ENCODE measurements at regions not wholly inside any gene's neighbourhood (a gene's known extent, or its start where the extent isn't known, plus 50 kb on each side); places are given as distances from the start of the nearest gene placed in this dataset.
"Not testable (repeated sequence)": the region's sequence is repeated elsewhere in the genome, so short reads cannot be mapped to it uniquely, and the experiment has no call there.

DNA sequence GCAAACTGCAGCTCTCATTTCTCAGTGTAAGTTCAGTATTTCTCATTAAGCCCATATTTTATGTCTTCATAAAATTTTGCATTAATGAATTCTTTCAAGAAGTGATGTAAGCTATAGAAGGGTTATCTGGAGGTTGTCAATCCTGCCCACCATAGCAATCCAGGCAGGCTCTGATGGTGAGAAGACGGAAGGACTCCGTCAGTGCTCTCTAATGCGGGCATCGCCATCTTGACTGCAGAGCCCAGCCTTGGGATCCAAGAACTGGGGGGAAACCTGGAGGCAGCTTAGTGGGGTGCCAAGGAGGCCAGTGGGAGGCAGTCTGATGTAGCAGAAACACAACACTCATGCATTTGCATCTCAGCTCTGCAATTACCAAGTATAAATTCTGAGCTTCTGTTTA lies 707.4 kb upstream of the NRP1 start:
- H3K9me3 ChIP-seq (ENCODE audit: control extremely low read depth in 1 of 5, control insufficient read depth in 4 of 5, insufficient read depth in 2 of 5, low read depth in 1 of 5, low read length in 4 of 5): no peaks in the 10 kb centered on the region
- POLR2A ChIA-PET: no interaction called here
- peaks cover 0 to 3% (median 0%) of the 10 kb centered on the region in 5 experiments for H3K27me3 ChIP-seq (replicated peaks in 2 of 5; ENCODE audit: control insufficient read depth in 4 of 5, insufficient read depth in 5 of 5, low read length in 4 of 5)
- H3K27ac ChIP-seq (ENCODE audit: insufficient read depth in 1 of 2, low read depth in 1 of 2, low read length in 2 of 2, poor library complexity in 1 of 2, severe bottlenecking in 2 of 2): no peak overlapping the region
- DNase-seq: no peak
- CTCF ChIA-PET: interaction anchor here (0.6 kb wide), 2 partner anchors 576 to 937 kb away, joined by 3 read pairs; no protein-coding TSS in a partner anchor
- H3K4me1 ChIP-seq (ENCODE audit: control extremely low read depth in 1 of 4, control insufficient read depth in 4 of 4, insufficient read depth in 4 of 4, low read length in 3 of 4): no peaks in the 10 kb centered on the region
- H3K4me3 ChIP-seq (ENCODE audit: control insufficient read depth in 1 of 7, extremely low read depth in 1 of 7, insufficient read depth in 4 of 7, low read depth in 2 of 7, low read length in 6 of 7): no peak overlapping the region
- 93% methylated on average over 3 of the region's 4 CpGs for WGBS (ENCODE audit: insufficient coverage)
- H3K36me3 ChIP-seq (ENCODE audit: control insufficient read depth in 4 of 4, insufficient read depth in 4 of 4, low read length in 3 of 4): no peaks in the 10 kb centered on the region

DNA sequence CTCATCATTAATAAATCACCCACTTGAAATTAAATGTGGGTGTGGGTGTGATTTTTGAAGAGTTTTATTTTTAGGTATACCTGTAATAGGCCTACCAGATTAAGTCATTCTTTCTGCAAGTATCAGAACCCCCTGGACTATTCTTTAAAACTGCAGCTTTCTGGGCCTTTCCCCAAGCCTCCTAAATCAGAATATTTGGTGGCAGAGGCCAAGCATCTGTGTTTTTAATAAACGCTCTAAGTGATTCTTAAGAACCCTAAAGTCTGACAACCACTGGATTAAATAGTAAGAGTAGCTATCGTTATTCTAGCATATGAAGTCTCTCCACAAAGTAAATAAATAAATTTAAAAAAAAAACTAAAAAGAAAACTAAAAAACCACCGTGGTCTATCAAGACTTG lies 703.0 kb upstream of the NRP1 start:
- DNase-seq: no peak
- no peaks in the 10 kb centered on the region for H3K27me3 ChIP-seq (replicated peaks in 2 of 5; ENCODE audit: control insufficient read depth in 4 of 5, insufficient read depth in 5 of 5, low read length in 4 of 5)
- ChIA-PET POLR2A (no interaction called here), CTCF (no interaction called here)
- no peak overlapping the region for H3K27ac ChIP-seq (ENCODE audit: insufficient read depth in 1 of 2, low read depth in 1 of 2, low read length in 2 of 2, poor library complexity in 1 of 2, severe bottlenecking in 2 of 2)
- H3K4me3 ChIP-seq (ENCODE audit: control insufficient read depth in 1 of 7, extremely low read depth in 1 of 7, insufficient read depth in 4 of 7, low read depth in 2 of 7, low read length in 6 of 7): no peak overlapping the region
- WGBS (ENCODE audit: insufficient coverage): no CpG with 5 or more reads among the region's 3 CpGs
- H3K36me3 ChIP-seq (ENCODE audit: control insufficient read depth in 4 of 4, insufficient read depth in 4 of 4, low read length in 3 of 4): no peaks in the 10 kb centered on the region
- H3K9me3 ChIP-seq (ENCODE audit: control extremely low read depth in 1 of 5, control insufficient read depth in 4 of 5, insufficient read depth in 2 of 5, low read depth in 1 of 5, low read length in 4 of 5): no peaks in the 10 kb centered on the region
- no peaks in the 10 kb centered on the region for H3K4me1 ChIP-seq (ENCODE audit: control extremely low read depth in 1 of 4, control insufficient read depth in 4 of 4, insufficient read depth in 4 of 4, low read length in 3 of 4)

DNA sequence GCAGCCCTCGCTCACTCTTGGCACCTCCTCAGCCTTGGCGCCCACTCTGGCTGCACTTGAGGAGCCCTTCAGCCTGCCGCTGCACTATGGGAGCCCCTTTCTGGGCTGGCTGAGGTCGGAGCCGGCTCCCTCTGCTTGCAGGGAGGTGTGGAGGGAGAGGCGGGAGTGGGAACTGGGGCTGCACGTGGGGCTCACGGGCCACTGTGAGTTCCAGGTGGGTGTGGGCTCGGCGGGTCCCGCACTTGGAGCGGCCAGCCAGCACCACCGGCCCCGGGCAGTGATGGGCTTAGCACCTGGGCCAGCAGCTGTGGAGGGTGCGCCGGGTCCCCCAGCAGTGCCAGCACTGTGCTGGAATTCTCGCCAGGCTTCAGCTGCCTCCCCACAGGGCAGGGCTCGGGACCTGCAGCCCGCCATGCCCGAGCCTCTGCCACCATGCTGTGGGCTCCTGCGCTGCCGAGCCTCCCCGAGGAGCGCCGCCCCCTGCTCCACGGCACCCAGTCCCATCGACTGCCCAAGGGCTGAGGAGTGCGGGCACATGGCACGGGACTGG lies 700.8 kb upstream of the NRP1 start:
- H3K27ac ChIP-seq (ENCODE audit: insufficient read depth in 1 of 2, low read depth in 1 of 2, low read length in 2 of 2, poor library complexity in 1 of 2, severe bottlenecking in 2 of 2); H3K9me3 ChIP-seq (ENCODE audit: control extremely low read depth in 1 of 5, control insufficient read depth in 4 of 5, insufficient read depth in 2 of 5, low read depth in 1 of 5, low read length in 4 of 5); POLR2A ChIA-PET; CTCF ChIA-PET; H3K4me3 ChIP-seq (ENCODE audit: control insufficient read depth in 1 of 7, extremely low read depth in 1 of 7, insufficient read depth in 4 of 7, low read depth in 2 of 7, low read length in 6 of 7); DNase-seq; H3K4me1 ChIP-seq (ENCODE audit: control extremely low read depth in 1 of 4, control insufficient read depth in 4 of 4, insufficient read depth in 4 of 4, low read length in 3 of 4); H3K27me3 ChIP-seq (replicated peaks in 2 of 5; ENCODE audit: control insufficient read depth in 4 of 5, insufficient read depth in 5 of 5, low read length in 4 of 5); H3K36me3 ChIP-seq (ENCODE audit: control insufficient read depth in 4 of 4, insufficient read depth in 4 of 4, low read length in 3 of 4): not testable (repeated sequence)
- 94% methylated on average over 21 of the region's 29 CpGs for WGBS (ENCODE audit: insufficient coverage)

DNA sequence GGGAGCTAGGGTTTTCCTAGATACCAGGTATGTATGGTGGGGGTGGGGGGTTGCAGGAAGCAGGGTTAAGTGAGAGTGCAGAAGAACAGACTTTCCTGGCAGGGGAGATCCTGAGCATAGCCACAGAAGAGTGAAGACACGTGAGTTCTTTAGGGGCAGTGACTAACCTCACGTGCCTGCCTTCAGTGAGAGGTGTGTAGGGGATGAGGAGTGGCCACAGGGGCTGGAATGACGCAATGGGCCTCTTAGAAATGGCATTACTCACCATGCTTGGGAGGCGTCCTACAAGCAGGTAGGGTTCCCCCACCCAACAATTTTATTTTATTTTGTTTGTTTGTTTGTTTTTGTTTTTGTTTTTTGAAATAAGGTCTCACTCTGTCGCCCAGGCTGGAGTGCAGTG lies 698.6 kb upstream of the NRP1 start:
- Histone ChIP-seq H3K9me3 (ENCODE audit: control extremely low read depth in 1 of 5, control insufficient read depth in 4 of 5, insufficient read depth in 2 of 5, low read depth in 1 of 5, low read length in 4 of 5) (no peaks in the 10 kb centered on the region), H3K27me3 (replicated peaks in 2 of 5; ENCODE audit: control insufficient read depth in 4 of 5, insufficient read depth in 5 of 5, low read length in 4 of 5) (no peaks in the 10 kb centered on the region), H3K4me3 (ENCODE audit: control insufficient read depth in 1 of 7, extremely low read depth in 1 of 7, insufficient read depth in 4 of 7, low read depth in 2 of 7, low read length in 6 of 7) (no peak overlapping the region), H3K4me1 (ENCODE audit: control extremely low read depth in 1 of 4, control insufficient read depth in 4 of 4, insufficient read depth in 4 of 4, low read length in 3 of 4) (no peaks in the 10 kb centered on the region), H3K27ac (ENCODE audit: insufficient read depth in 1 of 2, low read depth in 1 of 2, low read length in 2 of 2, poor library complexity in 1 of 2, severe bottlenecking in 2 of 2) (no peak overlapping the region), H3K36me3 (ENCODE audit: control insufficient read depth in 4 of 4, insufficient read depth in 4 of 4, low read length in 3 of 4) (no peaks in the 10 kb centered on the region)
- ChIA-PET POLR2A (no interaction called here), CTCF (no interaction called here)
- 100% methylated on average over 2 of the region's 5 CpGs for WGBS (ENCODE audit: insufficient coverage)
- DNase-seq: no peak

DNA sequence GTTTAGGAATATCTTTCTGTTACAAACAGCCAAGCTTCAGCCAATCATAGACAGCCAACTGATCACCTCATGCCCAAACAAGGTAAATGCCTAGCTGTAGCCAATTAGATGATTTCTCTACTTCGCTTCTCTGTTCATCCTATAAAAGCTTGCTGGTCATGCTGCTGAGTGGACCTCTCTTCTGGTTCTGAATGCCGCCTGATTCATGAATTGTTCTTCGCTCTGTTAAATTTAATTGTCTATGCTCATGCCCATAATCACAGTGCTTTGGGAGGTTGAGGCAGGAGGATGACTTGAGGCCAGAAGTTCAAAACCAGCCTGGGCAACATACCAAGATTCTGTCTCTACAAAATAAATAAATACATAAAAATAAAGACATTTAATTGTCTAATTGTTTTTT lies 698.1 kb upstream of the NRP1 start:
- ChIA-PET POLR2A (no interaction called here), CTCF (no interaction called here)
- H3K4me1 ChIP-seq (ENCODE audit: control extremely low read depth in 1 of 4, control insufficient read depth in 4 of 4, insufficient read depth in 4 of 4, low read length in 3 of 4): no peaks in the 10 kb centered on the region
- H3K9me3 ChIP-seq (ENCODE audit: control extremely low read depth in 1 of 5, control insufficient read depth in 4 of 5, insufficient read depth in 2 of 5, low read depth in 1 of 5, low read length in 4 of 5): no peaks in the 10 kb centered on the region
- no peak for DNase-seq
- H3K36me3 ChIP-seq (ENCODE audit: control insufficient read depth in 4 of 4, insufficient read depth in 4 of 4, low read length in 3 of 4): no peaks in the 10 kb centered on the region
- WGBS (ENCODE audit: insufficient coverage): 100% methylated on average over 2 of the region's 3 CpGs
- H3K27me3 ChIP-seq (replicated peaks in 2 of 5; ENCODE audit: control insufficient read depth in 4 of 5, insufficient read depth in 5 of 5, low read length in 4 of 5): no peaks in the 10 kb centered on the region
- H3K27ac ChIP-seq (ENCODE audit: insufficient read depth in 1 of 2, low read depth in 1 of 2, low read length in 2 of 2, poor library complexity in 1 of 2, severe bottlenecking in 2 of 2): no peak overlapping the region
- H3K4me3 ChIP-seq (ENCODE audit: control insufficient read depth in 1 of 7, extremely low read depth in 1 of 7, insufficient read depth in 4 of 7, low read depth in 2 of 7, low read length in 6 of 7): no peak overlapping the region

DNA sequence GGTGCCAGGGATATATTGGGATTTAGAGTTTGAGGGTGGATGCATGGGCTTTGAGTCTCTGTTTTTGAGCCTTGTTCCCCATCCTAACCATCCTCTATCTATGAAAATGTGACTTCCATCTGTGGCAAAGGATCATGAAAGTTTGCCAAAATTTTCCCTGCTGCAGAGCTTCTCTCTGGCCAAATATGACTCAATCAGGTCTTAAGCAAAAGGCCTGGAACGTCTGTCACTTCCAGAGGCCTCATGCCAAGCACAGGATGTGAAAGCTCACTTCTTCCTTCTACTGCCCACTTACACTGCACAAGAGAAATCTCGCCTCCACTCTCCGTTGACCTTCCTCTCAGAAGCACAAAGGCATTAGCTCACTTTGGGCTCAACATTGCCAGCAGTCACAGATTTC lies 696.9 kb upstream of the NRP1 start:
- POLR2A ChIA-PET: no interaction called here
- CTCF ChIA-PET: no interaction called here

DNA sequence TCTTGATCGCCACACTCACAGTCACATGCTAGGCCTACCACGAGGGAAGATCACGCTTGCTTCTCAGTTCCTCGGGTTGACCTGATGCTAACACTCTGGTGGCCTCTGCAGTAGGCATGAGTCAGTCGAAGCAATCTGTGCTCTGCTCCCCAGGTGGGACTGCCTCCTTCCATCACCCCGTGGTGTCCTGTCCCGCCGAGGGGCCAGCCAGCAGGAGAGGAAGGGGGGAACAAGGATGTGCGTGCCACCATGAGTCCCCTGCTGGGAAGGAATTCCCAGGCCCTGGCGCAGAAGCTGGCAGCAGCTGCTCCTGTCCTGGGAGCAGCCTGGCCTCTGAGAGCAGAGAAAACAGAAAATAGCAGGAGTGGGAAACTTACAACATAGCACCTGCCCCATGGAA lies 695.0 kb upstream of the NRP1 start:
- DNase-seq: no peak
- no peak overlapping the region for H3K27ac ChIP-seq (ENCODE audit: insufficient read depth in 1 of 2, low read depth in 1 of 2, low read length in 2 of 2, poor library complexity in 1 of 2, severe bottlenecking in 2 of 2)
- no peak overlapping the region for H3K4me3 ChIP-seq (ENCODE audit: control insufficient read depth in 1 of 7, extremely low read depth in 1 of 7, insufficient read depth in 4 of 7, low read depth in 2 of 7, low read length in 6 of 7)
- H3K36me3 ChIP-seq (ENCODE audit: control insufficient read depth in 4 of 4, insufficient read depth in 4 of 4, low read length in 3 of 4): no peaks in the 10 kb centered on the region
- H3K4me1 ChIP-seq (ENCODE audit: control extremely low read depth in 1 of 4, control insufficient read depth in 4 of 4, insufficient read depth in 4 of 4, low read length in 3 of 4): no peaks in the 10 kb centered on the region
- H3K9me3 ChIP-seq (ENCODE audit: control extremely low read depth in 1 of 5, control insufficient read depth in 4 of 5, insufficient read depth in 2 of 5, low read depth in 1 of 5, low read length in 4 of 5): peaks cover 0 to 5% (median 0%) of the 10 kb centered on the region in 5 experiments
- CTCF ChIA-PET: interaction anchor here (1.2 kb wide), 1 partner anchor 9 kb away, joined by 3 read pairs; no protein-coding TSS in a partner anchor
- 93% methylated on average over 9 of the region's 10 CpGs for WGBS (ENCODE audit: insufficient coverage)
- POLR2A ChIA-PET: no interaction called here
- no peaks in the 10 kb centered on the region for H3K27me3 ChIP-seq (replicated peaks in 2 of 5; ENCODE audit: control insufficient read depth in 4 of 5, insufficient read depth in 5 of 5, low read length in 4 of 5)

More for the DNA sequence above, 696.9 kb upstream of the NRP1 start:
- no peaks in the 10 kb centered on the region for H3K36me3 ChIP-seq (ENCODE audit: control insufficient read depth in 4 of 4, insufficient read depth in 4 of 4, low read length in 3 of 4)
- no peak overlapping the region for H3K4me3 ChIP-seq (ENCODE audit: control insufficient read depth in 1 of 7, extremely low read depth in 1 of 7, insufficient read depth in 4 of 7, low read depth in 2 of 7, low read length in 6 of 7)
- H3K4me1 ChIP-seq (ENCODE audit: control extremely low read depth in 1 of 4, control insufficient read depth in 4 of 4, insufficient read depth in 4 of 4, low read length in 3 of 4): no peaks in the 10 kb centered on the region
- H3K9me3 ChIP-seq (ENCODE audit: control extremely low read depth in 1 of 5, control insufficient read depth in 4 of 5, insufficient read depth in 2 of 5, low read depth in 1 of 5, low read length in 4 of 5): no peaks in the 10 kb centered on the region
- DNase-seq: no peak
- H3K27ac ChIP-seq (ENCODE audit: insufficient read depth in 1 of 2, low read depth in 1 of 2, low read length in 2 of 2, poor library complexity in 1 of 2, severe bottlenecking in 2 of 2): no peak overlapping the region
- H3K27me3 ChIP-seq (replicated peaks in 2 of 5; ENCODE audit: control insufficient read depth in 4 of 5, insufficient read depth in 5 of 5, low read length in 4 of 5): no peaks in the 10 kb centered on the region
- 58% methylated on average over 3 of the region's 3 CpGs for WGBS (ENCODE audit: insufficient coverage)

Data from common myeloid progenitor, CD34-positive (primary cell).